H1 (cell line): ENCODE measurements at regions not wholly inside any gene's neighbourhood (a gene's known extent, or its start where the extent isn't known, plus 50 kb on each side); places are given as distances from the start of the nearest gene placed in this dataset.

ENCODE experiments used
- CBX5 ChIP-seq: fragments of 300-800, 300-1000 bp; sonication (generic); IDR thresholded peaks from 2 replicates; pipeline ENCODE4 v1.7.1; 2016; ENCODE audit warnings: antibody characterized with exemption, low read length, low read depth
- CHD2 ChIP-seq: IDR thresholded peaks from 2 replicates; pipeline ENCODE4 v1.6.1; 2012; ENCODE audit warnings: low read length, improper control_type of control experiment
- KDM4A ChIP-seq: IDR thresholded peaks from one replicate; pipeline ENCODE4 v1.7.1; 2012; ENCODE audit warnings: low read depth, mild to moderate bottlenecking, moderate library complexity, low read length, inconsistent platforms; ENCODE audit not compliant: severe bottlenecking

DNA sequence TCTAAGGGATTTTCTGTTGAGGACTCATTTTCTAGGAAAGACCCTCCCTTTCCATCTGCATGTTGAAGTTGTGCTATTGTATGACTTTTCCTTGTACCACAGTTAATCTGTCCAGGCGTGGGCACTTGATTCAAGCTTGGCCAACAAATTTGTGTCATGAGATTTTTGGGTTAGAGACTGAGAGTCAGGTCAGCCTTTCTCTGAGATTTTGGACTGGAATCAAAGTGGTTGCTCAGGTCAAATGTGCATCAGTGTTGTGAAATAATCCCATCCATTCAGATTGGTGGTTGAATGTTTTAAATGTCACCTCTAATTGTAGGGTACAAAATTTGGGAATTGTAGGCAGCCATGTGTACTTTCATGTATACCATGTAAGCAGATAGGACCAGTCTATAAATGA is 545.2 kb upstream of the IGFBP7 start (continued):
- TF ChIP-seq KDM4A (no peak), CBX5 (no peak), CHD2 (no peak)
